Endothelial cell of umbilical vein (primary cell): ENCODE measurements at regions not wholly inside any gene's neighbourhood (a gene's known extent, or its start where the extent isn't known, plus 50 kb on each side); places are given as distances from the start of the nearest gene placed in this dataset.

ENCODE experiments used
- BruUV-seq: library from RNA; stranded (reverse); fragments of 400-500 nt; replicated peaks from 2 replicates; lab custom pipeline; 2021; lab: Mats Ljungman, UMichigan
- CTCF ChIA-PET: fragments of 300-600, 350-600 bp; sonication (Branson Sonifier 250); formaldehyde crosslinking; loops from one replicate; lab custom pipeline; 2021; ENCODE audit warnings: antibody characterized with exemption, inconsistent platforms; lab: Charles Lee
- POLR2A ChIA-PET: fragments of 300-600, 350-600 bp; sonication (Branson Sonifier 250); formaldehyde crosslinking; loops from one replicate; lab custom pipeline; 2021; ENCODE audit warnings: antibody characterized with exemption, inconsistent platforms; lab: Charles Lee
- DNase-seq: peaks from one replicate; pipeline ENCODE4 v3.0.0-alpha.2; 2011; ENCODE audit warnings: low read depth, low spot score
- FAIRE-seq: peaks from 2 replicates; lab custom pipeline; 2011; peaks lifted over from hg19 to GRCh38; lab: Jason Lieb, UNC
- H2AFZ ChIP-seq: 2 replicates; pipeline ENCODE4 v1.6.0; 2012; ENCODE audit warnings: low read depth, low read length, control low read depth, inconsistent platforms
- H3K27ac ChIP-seq: 2 replicates; pipeline ENCODE4 v1.5.1; 2011; ENCODE audit warnings: low read depth, mild to moderate bottlenecking, control low read depth, low read length, moderate library complexity; ENCODE audit not compliant: insufficient read depth
- H3K27me3 ChIP-seq, 2 experiments: 2 replicates each; pipeline versions ENCODE4 v1.6.0 to v1.6.1; 2011; ENCODE audit warnings: low read length in 2 of 2, mixed read lengths in 1 of 2; ENCODE audit not compliant: control insufficient read depth in 2 of 2, insufficient read depth in 2 of 2
- H3K36me3 ChIP-seq, 2 experiments: 2 replicates in 1 of 2; 3 replicates in 1 of 2; pipeline ENCODE4 v1.5.1; 2011; ENCODE audit warnings: low read length in 2 of 2, mild to moderate bottlenecking in 1 of 2, moderate library complexity in 1 of 2; ENCODE audit not compliant: control insufficient read depth in 2 of 2, insufficient read depth in 2 of 2; ENCODE audit errors: extremely low read depth in 1 of 2
- H3K4me1 ChIP-seq: 3 replicates; pipeline ENCODE4 v1.5.1; 2011; ENCODE audit warnings: mild to moderate bottlenecking, low read length; ENCODE audit not compliant: control insufficient read depth, insufficient read depth; ENCODE audit errors: extremely low read depth
- H3K4me2 ChIP-seq: 2 replicates; pipeline ENCODE4 v1.6.1; 2011; ENCODE audit warnings: low read length, control low read depth, mixed read lengths; ENCODE audit not compliant: insufficient read depth
- H3K4me3 ChIP-seq, 3 experiments: fragments of 200-600 bp in 1 of 3; sonication (generic), shearing (Covaris generic) in 1 of 3; replicated peaks in 1 of 3; 2 replicates each; pipeline ENCODE4 v1.5.1; 2011 to 2016; ENCODE audit warnings: control low read depth in 3 of 3, low read length in 3 of 3, mild to moderate bottlenecking in 2 of 3, inconsistent platforms in 1 of 3, low read depth in 1 of 3, moderate library complexity in 1 of 3; ENCODE audit not compliant: insufficient read depth in 1 of 3
- H3K79me2 ChIP-seq: 2 replicates; pipeline ENCODE4 v1.6.0; 2012; ENCODE audit warnings: low read length, inconsistent platforms; ENCODE audit not compliant: control insufficient read depth, insufficient read depth
- H3K9ac ChIP-seq: replicated peaks from 2 replicates; pipeline ENCODE3; 2011; ENCODE audit warnings: low read length, control low read depth; ENCODE audit not compliant: insufficient read depth; ENCODE audit errors: extremely low read depth
- H3K9me1 ChIP-seq: replicated peaks from 3 replicates; pipeline ENCODE4 v1.6.0; 2011; ENCODE audit warnings: mild to moderate bottlenecking, low read length; ENCODE audit not compliant: control insufficient read depth, insufficient read depth; ENCODE audit errors: extremely low read depth
- H3K9me3 ChIP-seq: replicated peaks from 2 replicates; pipeline ENCODE4 v1.5.1; 2012; ENCODE audit warnings: low read length, inconsistent platforms; ENCODE audit not compliant: control insufficient read depth, insufficient read depth
- H4K20me1 ChIP-seq: replicated peaks from 2 replicates; pipeline ENCODE3; 2011; ENCODE audit warnings: mild to moderate bottlenecking, low read length; ENCODE audit not compliant: control insufficient read depth, insufficient read depth; ENCODE audit errors: extremely low read depth
- CTCF ChIP-seq, 2 donors: IDR thresholded peaks; 1 replicate in 1 of 2; 2 replicates in 1 of 2; pipeline ENCODE4 v1.5.1; 2011; ENCODE audit warnings: low read length in 2 of 2, mild to moderate bottlenecking in 2 of 2, moderate library complexity in 2 of 2, control low read depth in 1 of 2, inconsistent platforms in 1 of 2, low read depth in 1 of 2; ENCODE audit not compliant: insufficient read depth in 1 of 2; ENCODE audit errors: extremely low read depth in 1 of 2
- EZH2 ChIP-seq: IDR thresholded peaks from 2 replicates; pipeline ENCODE4 v1.6.1; 2012; ENCODE audit warnings: borderline replicate concordance, low read depth, mild to moderate bottlenecking, moderate library complexity, low read length, inconsistent platforms; ENCODE audit not compliant: severe bottlenecking
- FOS ChIP-seq: IDR thresholded peaks from 2 replicates; pipeline ENCODE4 v1.6.1; 2011; ENCODE audit warnings: mild to moderate bottlenecking, low read length, moderate library complexity, borderline replicate concordance; ENCODE audit not compliant: insufficient read depth
- GATA2 ChIP-seq: IDR thresholded peaks from 2 replicates; pipeline ENCODE4 v1.7.0; 2011; ENCODE audit warnings: low read depth, mild to moderate bottlenecking, moderate library complexity, mixed read lengths, low read length; ENCODE audit not compliant: insufficient read length, insufficient read depth
- MAX ChIP-seq: IDR thresholded peaks from 2 replicates; pipeline ENCODE4 v1.6.1; 2011; ENCODE audit not compliant: insufficient read depth, insufficient read length
- MYC ChIP-seq: IDR thresholded peaks from one replicate; pipeline ENCODE4 v1.6.1; 2011; ENCODE audit warnings: mild to moderate bottlenecking, low read depth, low read length
- POLR2AphosphoS5 ChIP-seq: IDR thresholded peaks from 2 replicates; pipeline ENCODE4 v1.6.1; 2012; ENCODE audit warnings: low read depth, mild to moderate bottlenecking, control low read depth, low read length, moderate library complexity; ENCODE audit not compliant: insufficient read depth
- dilution Hi-C: fragments of 300-500 bp; cut with MboI; formaldehyde crosslinking; loops from one replicate; pipeline ENCODE4 v1.15.0; 2019; ENCODE audit warnings: low sequenced_read_pairs; ENCODE audit not compliant: extremely low pct_ligation_motif_present
- intact Hi-C: fragments of 100-400 bp; cut with micrococcal nuclease; formaldehyde crosslinking; loops from one replicate; pipeline ENCODE4 v1.10.0; 2022

GRCh38 chr5:37921452-37921851 lies 81.6 kb upstream of the GDNF start:
- POLR2A ChIA-PET, result no interaction called here
- Histone ChIP-seq H3K4me3 (no peak overlapping the region), H3K9me1 (no peaks in the 10 kb centered on the region), H3K4me2 (no peak overlapping the region), H3K79me2 (no peaks in the 10 kb centered on the region), H3K9me3 (no peaks in the 10 kb centered on the region), H3K27me3 (peaks cover 0 to 2% of the 10 kb centered on the region in 2 experiments), H3K4me1 (no peaks in the 10 kb centered on the region), H4K20me1 (no peaks in the 10 kb centered on the region), H3K27ac (no peak overlapping the region), H3K36me3 (no peaks in the 10 kb centered on the region), H3K9ac (no peak overlapping the region), H2AFZ (no peak overlapping the region)
- DNase-seq (no peak), FAIRE-seq (no peak)
- TF ChIP-seq CTCF (IDR thresholded peaks at IDR 0.05; ENCODE audit: extremely low read depth in 1 of 2, insufficient read depth in 1 of 2, low read depth in 1 of 2, low read length in 2 of 2) (no peak), GATA2 (no peak), MAX (no peak), MYC (no peak), POLR2AphosphoS5 (no peak), FOS (no peak), EZH2 (no peak)
- BruUV-seq, result no TSS peak
- CTCF ChIA-PET, result no interaction called here
- intact Hi-C loops, result no loop called here
- dilution Hi-C loops, result no loop called here
